Testis (tissue), 2 donors: ENCODE measurements at regions not wholly inside any gene's neighbourhood (a gene's known extent, or its start where the extent isn't known, plus 50 kb on each side); places are given as distances from the start of the nearest gene placed in this dataset.

Source experiments
- POLR2A ChIP-seq: fragments of 450-650 bp; IDR thresholded peaks from one replicate; pipeline ENCODE4 v1.6.1; 2017; ENCODE audit warnings: antibody characterized with exemption, mild to moderate bottlenecking, moderate library complexity
- TF ChIP-seq, protein P1 (sequence below), 3 experiments: fragments of 450-650 bp in 2 of 3; fragments of 200-600 bp in 1 of 3; sonication (generic) in 1 of 3; IDR thresholded peaks; one replicate each; pipeline ENCODE4 v1.5.1; 2016 to 2019; ENCODE audit warnings: antibody characterized with exemption in 3 of 3, mild to moderate bottlenecking in 2 of 3, moderate library complexity in 1 of 3

DNA sequence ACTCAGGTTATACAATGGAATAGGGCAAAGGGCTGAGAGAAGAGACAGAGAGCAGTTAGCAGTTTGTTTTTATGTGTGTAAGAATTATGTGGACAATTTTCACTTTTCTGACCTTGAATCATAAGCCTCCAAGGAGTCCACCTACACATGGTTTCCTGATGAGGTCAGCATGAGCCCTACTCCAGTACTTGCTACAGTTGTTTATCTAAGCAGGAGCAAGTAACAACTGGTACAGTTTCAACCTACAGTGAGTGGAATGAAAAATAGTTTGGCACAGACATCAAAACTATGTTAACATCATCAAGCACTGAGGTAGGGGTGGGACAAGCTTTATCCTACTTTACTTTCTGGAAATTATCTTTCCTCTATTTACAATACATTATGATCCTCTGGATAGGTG is 426.7 kb upstream of the ID4 start:
- TF ChIP-seq, protein P1, sequence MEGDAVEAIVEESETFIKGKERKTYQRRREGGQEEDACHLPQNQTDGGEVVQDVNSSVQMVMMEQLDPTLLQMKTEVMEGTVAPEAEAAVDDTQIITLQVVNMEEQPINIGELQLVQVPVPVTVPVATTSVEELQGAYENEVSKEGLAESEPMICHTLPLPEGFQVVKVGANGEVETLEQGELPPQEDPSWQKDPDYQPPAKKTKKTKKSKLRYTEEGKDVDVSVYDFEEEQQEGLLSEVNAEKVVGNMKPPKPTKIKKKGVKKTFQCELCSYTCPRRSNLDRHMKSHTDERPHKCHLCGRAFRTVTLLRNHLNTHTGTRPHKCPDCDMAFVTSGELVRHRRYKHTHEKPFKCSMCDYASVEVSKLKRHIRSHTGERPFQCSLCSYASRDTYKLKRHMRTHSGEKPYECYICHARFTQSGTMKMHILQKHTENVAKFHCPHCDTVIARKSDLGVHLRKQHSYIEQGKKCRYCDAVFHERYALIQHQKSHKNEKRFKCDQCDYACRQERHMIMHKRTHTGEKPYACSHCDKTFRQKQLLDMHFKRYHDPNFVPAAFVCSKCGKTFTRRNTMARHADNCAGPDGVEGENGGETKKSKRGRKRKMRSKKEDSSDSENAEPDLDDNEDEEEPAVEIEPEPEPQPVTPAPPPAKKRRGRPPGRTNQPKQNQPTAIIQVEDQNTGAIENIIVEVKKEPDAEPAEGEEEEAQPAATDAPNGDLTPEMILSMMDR (IDR thresholded peaks at IDR 0.05) = no peak
- no peak for TF ChIP-seq POLR2A
